ENCODE measurements at regions not wholly inside any gene's neighbourhood (a gene's known extent, or its start where the extent isn't known, plus 50 kb on each side); places are given as distances from the start of the nearest gene placed in this dataset.

GRCh38 chr14:104423701-104424405 is 155.7 kb upstream of the C14orf180 start:
- no peak for DNase-seq (ENCODE audit: low read depth, low spot score)

GRCh38 chr14:104424406-104425072 is 155.0 kb upstream of the C14orf180 start:
- DNase-seq (ENCODE audit: low read depth, low spot score), result no peak

GRCh38 chr14:104425171-104425681 is 154.3 kb upstream of the C14orf180 start:
- DNase-seq (ENCODE audit: low read depth, low spot score), result no peak

DNA sequence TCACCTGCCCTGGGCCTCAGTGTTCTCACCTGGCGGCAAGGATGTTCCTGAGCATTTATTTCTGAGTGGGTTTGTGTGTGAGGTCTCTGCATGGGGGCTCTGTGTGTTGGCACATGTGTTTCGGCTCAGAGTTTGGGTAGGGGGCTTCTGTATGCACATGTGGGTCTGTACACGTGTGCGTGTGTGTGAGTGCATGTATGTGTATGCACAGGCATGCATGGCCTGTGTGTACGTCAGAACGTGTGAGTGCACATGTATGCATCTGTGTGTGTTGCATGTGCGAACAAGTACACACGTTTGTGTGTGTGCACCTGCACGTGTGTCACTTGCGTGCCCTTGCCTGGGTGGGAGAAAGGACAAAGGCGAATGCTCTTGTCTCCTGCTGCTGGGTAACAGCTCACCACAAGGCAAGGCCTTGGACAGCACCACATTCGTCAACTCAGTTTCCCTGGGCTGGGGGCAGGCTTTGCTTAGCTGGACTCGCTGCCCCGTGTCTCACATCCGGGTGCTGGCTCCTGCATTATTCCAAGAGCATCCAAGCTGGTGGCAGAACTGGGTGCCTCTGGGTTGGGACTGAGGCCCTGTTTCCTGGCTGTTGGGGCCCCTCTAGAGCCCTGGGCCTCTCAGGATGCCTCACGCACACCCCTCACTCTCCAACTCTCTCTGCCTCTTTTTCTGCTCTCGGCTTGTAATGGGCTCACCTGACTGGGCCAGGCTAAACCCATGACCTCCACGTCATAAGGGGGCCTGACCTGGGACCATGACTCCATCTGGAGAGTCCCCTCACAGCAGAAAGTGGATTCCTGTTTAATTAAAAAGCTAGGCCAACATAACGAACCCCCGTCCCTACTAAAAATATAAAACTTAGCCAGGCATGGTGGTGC is 153.6 kb upstream of the C14orf180 start:
- no peak for DNase-seq (ENCODE audit: low read depth, low spot score)

DNA sequence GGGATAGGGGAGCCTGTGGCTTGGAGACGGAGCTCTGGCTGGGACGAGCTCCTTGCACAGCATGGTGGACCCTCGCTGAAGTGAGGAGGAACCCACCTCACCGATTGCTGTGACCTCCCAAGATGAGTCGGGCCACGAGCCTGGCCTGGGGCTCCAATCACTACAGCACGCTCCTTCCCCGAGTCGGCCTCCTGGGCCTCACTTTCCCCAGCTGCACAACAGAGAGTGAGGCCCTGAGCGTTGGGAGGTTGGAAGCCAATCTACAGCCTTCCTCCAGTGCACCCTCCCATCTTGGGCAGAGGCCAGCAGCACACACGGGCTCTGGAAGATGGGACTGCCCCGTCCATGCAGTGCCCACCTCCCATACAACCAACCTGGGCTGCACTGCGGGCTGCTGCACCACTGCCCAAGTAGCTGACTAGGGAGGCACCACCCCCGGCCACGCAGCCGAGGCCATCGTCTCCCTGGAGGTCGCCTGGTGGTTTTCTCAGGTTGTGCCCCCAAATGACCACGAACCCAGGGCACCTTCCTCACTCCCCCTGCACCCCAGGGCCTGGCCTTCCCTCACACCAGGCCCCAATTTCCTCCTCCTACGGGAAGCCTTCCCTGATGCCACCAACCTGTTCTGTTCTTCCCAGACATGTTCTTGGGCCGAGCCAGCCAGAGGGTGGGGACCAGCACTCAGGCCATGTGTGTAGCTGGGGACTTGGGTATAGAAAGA is 152.3 kb upstream of the C14orf180 start:
- DNase-seq (ENCODE audit: low read depth, low spot score), result no peak

- no peak for DNase-seq (ENCODE audit: low read depth, low spot score)
These were observed 151.2 kb upstream of the C14orf180 start for GRCh38 chr14:104428333-104428851.

- no peak for DNase-seq (ENCODE audit: low read depth, low spot score)
These were observed 150.7 kb upstream of the C14orf180 start for GRCh38 chr14:104428860-104429259.

DNA sequence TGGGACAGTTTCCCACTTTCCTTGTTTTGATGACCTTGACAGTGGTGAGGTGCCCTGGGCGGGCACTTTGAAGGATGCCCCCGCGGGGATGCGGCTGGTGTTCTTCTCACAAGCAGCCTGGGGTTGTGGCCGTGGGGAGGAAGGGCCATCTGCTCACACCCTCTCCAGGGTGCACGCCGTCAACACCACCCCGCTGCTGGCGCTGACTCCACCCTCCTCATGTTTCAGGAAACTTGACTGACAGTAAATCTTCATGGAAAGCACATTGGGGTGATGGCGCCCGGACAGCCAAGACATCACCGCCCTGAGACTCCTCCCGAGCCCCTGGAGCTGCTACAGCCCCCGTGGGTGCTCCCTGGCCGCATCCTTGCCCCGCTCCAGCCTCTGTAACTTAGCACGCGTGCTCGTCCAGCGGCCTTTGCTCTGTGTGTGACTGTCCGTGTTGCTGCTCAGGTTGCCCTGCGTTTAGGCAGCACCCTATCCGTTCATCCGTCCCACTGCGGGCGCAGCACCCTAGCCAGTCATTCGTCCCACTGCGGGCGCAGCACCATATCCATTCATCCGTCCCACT is 150.2 kb upstream of the C14orf180 start:
- no peak for DNase-seq (ENCODE audit: low read depth, low spot score)

DNA sequence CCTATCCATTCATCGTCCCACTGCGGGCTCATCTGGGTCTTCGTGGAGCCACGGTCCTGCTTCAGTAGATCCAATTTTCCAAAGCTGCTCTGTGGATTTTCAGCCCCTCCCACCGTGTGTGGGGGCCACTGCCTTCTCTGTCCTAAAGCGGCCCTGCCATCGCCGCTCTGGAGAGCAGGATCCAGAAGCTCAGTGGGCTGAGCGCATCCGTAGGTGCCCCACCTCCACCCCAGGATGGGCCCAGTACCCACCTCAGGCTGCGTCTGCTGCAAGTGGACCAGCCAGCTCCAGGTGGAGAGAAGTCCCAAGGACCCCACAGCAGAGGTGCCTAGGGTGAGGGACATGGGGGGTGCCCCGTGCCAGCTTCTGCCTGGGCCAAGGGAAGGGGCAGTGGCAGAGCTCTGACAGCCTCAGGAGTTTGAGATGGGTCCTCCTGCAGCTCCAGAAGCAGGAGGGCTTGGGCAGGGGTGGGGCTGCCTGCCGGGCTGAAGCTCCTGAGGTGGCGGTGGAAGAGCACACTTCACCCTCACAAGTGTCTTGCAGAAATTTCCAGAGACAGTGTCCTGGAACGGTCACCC is 148.1 kb upstream of the C14orf180 start:
- DNase-seq (ENCODE audit: low read depth, low spot score), result no peak

DNA sequence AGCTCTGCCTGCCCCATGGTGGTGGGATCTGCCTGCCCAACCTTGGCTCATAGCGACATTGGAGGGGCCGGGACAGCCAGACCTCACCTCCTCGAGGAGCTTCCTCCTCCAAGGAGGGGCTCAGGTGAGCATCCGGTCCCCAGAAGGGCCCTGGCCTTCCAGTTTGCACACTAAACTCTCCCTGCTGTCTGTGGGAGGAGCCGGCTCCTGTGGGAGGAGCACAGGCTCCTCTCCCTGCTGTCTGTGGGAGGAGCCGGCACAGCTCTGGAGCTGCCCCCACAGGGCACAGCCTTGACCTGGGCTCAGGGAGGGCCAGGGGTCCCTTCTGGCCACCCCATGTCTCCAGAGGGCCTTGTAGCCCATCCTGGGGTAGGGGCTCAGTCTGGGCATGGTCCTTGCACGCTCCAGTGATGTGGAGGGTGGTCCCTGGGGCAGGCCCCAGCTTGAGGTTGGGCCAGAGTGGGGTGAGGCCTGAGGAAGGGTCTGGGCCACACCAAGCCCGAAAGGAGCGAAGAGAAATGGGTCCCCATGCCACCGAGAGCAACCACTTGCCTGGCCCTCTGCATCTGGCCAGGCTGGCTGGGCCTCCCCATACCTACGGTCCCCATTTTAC is 147.5 kb upstream of the C14orf180 start:
- no peak for DNase-seq (ENCODE audit: low read depth, low spot score)

- DNase-seq (ENCODE audit: low read depth, low spot score), result no peak
These were observed 146.8 kb upstream of the C14orf180 start for GRCh38 chr14:104432611-104433231.

- DNase-seq (ENCODE audit: low read depth, low spot score), result no peak
These were observed 146.0 kb upstream of the C14orf180 start for GRCh38 chr14:104433401-104434213.

DNA sequence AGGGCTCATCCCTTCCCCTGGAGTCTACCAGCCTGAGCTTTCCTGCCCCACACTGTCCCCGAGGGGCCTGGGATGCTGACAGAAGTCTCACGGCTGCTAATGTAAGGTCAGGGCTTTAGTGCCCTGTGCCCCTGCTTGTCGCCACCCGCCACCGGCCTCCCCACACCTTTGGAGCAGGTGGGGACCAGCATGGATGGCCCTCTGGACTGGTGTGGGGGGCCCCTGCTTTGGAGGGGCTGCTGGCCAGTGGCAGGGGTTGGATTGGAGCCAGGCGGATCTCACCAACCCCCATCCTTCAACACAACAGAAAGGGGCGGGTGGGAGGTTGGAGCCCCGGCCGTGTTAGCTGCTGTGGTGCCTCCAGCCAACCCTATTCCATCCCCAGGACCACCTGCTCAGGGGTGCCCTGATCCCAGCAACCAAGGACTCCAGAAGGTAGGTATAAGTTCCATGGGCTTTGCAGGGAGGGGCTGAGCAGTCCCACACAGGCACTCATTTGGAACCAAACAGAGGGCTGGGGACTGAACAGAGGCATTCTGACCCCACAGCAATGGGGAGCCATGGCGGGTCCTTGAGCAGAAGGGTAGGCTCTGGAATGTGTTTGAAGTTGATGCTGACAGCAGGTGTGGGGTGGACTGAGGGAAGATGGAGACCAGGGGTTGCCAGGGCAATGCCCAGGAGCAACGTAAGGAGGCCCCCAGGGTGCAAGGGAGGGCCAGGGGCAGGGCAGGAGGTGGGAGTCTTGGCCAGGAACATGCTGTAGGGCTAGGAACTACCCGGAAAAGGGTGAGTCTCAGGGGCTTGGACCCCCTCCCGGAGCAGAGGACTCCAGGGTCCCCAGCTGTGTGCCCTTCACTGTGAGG is 145.1 kb upstream of the C14orf180 start:
- DNase-seq (ENCODE audit: low read depth, low spot score), result no peak

GRCh38 chr14:104435147-104436046 is 144.2 kb upstream of the C14orf180 start:
- no peak for DNase-seq (ENCODE audit: low read depth, low spot score)

- DNase-seq (ENCODE audit: low read depth, low spot score), result peak; percentile 74
These were observed 143.4 kb upstream of the C14orf180 start for GRCh38 chr14:104436047-104436591.

All from pulmonary artery endothelial cell (primary cell).